CD4-positive, alpha-beta memory T cell (primary cell): ENCODE measurements at regions not wholly inside any gene's neighbourhood (a gene's known extent, or its start where the extent isn't known, plus 50 kb on each side); places are given as distances from the start of the nearest gene placed in this dataset.
"Not testable (repeated sequence)": the region's sequence is repeated elsewhere in the genome, so short reads cannot be mapped to it uniquely, and the experiment has no call there.

ENCODE experiments used
- CTCF ChIA-PET: fragments of 350-600 bp; sonication (Branson Sonifier 250); formaldehyde crosslinking; loops from one replicate; lab custom pipeline; 2021; ENCODE audit warnings: inconsistent platforms; ENCODE audit not compliant: partially characterized antibody; lab: Charles Lee
- POLR2A ChIA-PET: fragments of 350-600 bp; sonication (Branson Sonifier 250); formaldehyde crosslinking; loops from one replicate; lab custom pipeline; 2021; ENCODE audit not compliant: partially characterized antibody; lab: Charles Lee
- DNase-seq, 5 donors: peaks; one replicate each; pipeline versions ENCODE4 v3.0.0 to v3.0.0-alpha.2; 2020 to 2022; ENCODE audit warnings: mixed read lengths in 1 of 5
- H3K27ac ChIP-seq: one replicate; pipeline ENCODE4 v1.7.0; 2013; ENCODE audit warnings: low read depth, low read length
- H3K27me3 ChIP-seq: 2 replicates; pipeline ENCODE4 v1.7.0; 2013; ENCODE audit warnings: mild to moderate bottlenecking, low read length, moderate library complexity; ENCODE audit not compliant: insufficient read depth
- H3K36me3 ChIP-seq: 2 replicates; pipeline ENCODE4 v1.7.0; 2013; ENCODE audit warnings: mild to moderate bottlenecking, low read length, moderate library complexity; ENCODE audit not compliant: insufficient read depth
- H3K4me1 ChIP-seq: 2 replicates; pipeline ENCODE4 v1.7.0; 2013; ENCODE audit warnings: mild to moderate bottlenecking, low read length, moderate library complexity; ENCODE audit not compliant: insufficient read depth
- H3K4me3 ChIP-seq, 2 donors: one replicate each; pipeline ENCODE4 v1.7.0; 2013; ENCODE audit warnings: low read length in 2 of 2, mild to moderate bottlenecking in 1 of 2
- H3K9me3 ChIP-seq, 2 donors: one replicate each; pipeline ENCODE4 v1.7.0; 2013; ENCODE audit warnings: low read length in 2 of 2, control low read depth in 1 of 2; ENCODE audit not compliant: control insufficient read depth in 1 of 2
- H3K27ac Mint-ChIP-seq, 7 donors: one replicate each; pipeline ENCODE4 v1.8.0; 2020 to 2021; ENCODE audit warnings: mixed read lengths in 7 of 7, mild to moderate bottlenecking in 6 of 7, inconsistent platforms in 3 of 7, moderate library complexity in 3 of 7
- H3K27me3 Mint-ChIP-seq, 2 donors: one replicate each; pipeline ENCODE4 v1.8.0; 2020 to 2021; ENCODE audit warnings: mixed read lengths in 2 of 2
- H3K36me3 Mint-ChIP-seq, 2 donors: one replicate each; pipeline ENCODE4 v1.8.0; 2020 to 2021; ENCODE audit warnings: mixed read lengths in 2 of 2, inconsistent platforms in 1 of 2, mild to moderate bottlenecking in 1 of 2
- H3K4me1 Mint-ChIP-seq, 4 donors: one replicate each; pipeline ENCODE4 v1.8.0; 2020 to 2021; ENCODE audit warnings: mixed read lengths in 4 of 4, mild to moderate bottlenecking in 1 of 4
- H3K4me3 Mint-ChIP-seq, 8 donors: one replicate each; pipeline ENCODE4 v1.8.0; 2020 to 2021; ENCODE audit warnings: mixed read lengths in 8 of 8, mild to moderate bottlenecking in 7 of 8, moderate library complexity in 6 of 8, inconsistent platforms in 3 of 8
- H3K9me3 Mint-ChIP-seq, 8 donors: one replicate each; pipeline ENCODE4 v1.8.0; 2020 to 2021; ENCODE audit warnings: mixed read lengths in 8 of 8, mild to moderate bottlenecking in 5 of 8, inconsistent platforms in 3 of 8, moderate library complexity in 1 of 8
- intact Hi-C: fragments of 100-400 bp; cut with micrococcal nuclease; formaldehyde crosslinking; loops from one replicate; pipeline ENCODE4 v1.15.1; 2023

GRCh38 chr7:85897967-85898366, 711.1 kb upstream of the SEMA3D start:
- Histone ChIP-seq H3K27ac (no peak overlapping the region), H3K4me1 (no peaks in the 10 kb centered on the region), H3K36me3 (no peaks in the 10 kb centered on the region), H3K4me3 (no peak overlapping the region), H3K27me3 (no peaks in the 10 kb centered on the region), H3K9me3 (no peaks in the 10 kb centered on the region)
- H3K4me1 Mint-ChIP-seq, result no peaks in the 10 kb centered on the region
- no peak overlapping the region for H3K4me3 Mint-ChIP-seq
- CTCF ChIA-PET, result no interaction called here
- no peaks in the 10 kb centered on the region for H3K27me3 Mint-ChIP-seq
- no peak for DNase-seq
- no peak overlapping the region for H3K27ac Mint-ChIP-seq
- H3K9me3 Mint-ChIP-seq, result peaks cover 0 to 7% (median 2%) of the 10 kb centered on the region in 8 donors
- no peaks in the 10 kb centered on the region for H3K36me3 Mint-ChIP-seq
- intact Hi-C loops, result no loop called here
- POLR2A ChIA-PET, result no interaction called here

GRCh38 chr7:85896531-85896930, 709.7 kb upstream of the SEMA3D start:
- Mint-ChIP-seq H3K27me3 (no peaks in the 10 kb centered on the region), H3K4me3 (no peak overlapping the region), H3K36me3 (no peaks in the 10 kb centered on the region), H3K9me3 (peaks cover 0 to 7% (median 2%) of the 10 kb centered on the region in 8 donors), H3K27ac (no peak overlapping the region), H3K4me1 (no peaks in the 10 kb centered on the region)
- Histone ChIP-seq H3K4me3 (no peak overlapping the region), H3K9me3 (no peaks in the 10 kb centered on the region), H3K27me3 (no peaks in the 10 kb centered on the region), H3K36me3 (no peaks in the 10 kb centered on the region), H3K27ac (no peak overlapping the region), H3K4me1 (no peaks in the 10 kb centered on the region)
- ChIA-PET CTCF (no interaction called here), POLR2A (no interaction called here)
- no peak for DNase-seq
- intact Hi-C loops, result no loop called here

GRCh38 chr7:85895835-85896234, 709.0 kb upstream of the SEMA3D start:
- intact Hi-C loops, result no loop called here
- Mint-ChIP-seq H3K27ac (no peak overlapping the region), H3K36me3 (no peaks in the 10 kb centered on the region), H3K4me3 (no peak overlapping the region), H3K4me1 (no peaks in the 10 kb centered on the region), H3K27me3 (no peaks in the 10 kb centered on the region), H3K9me3 (peaks cover 0 to 7% (median 1%) of the 10 kb centered on the region in 8 donors)
- DNase-seq, result no peak
- Histone ChIP-seq H3K27ac (no peak overlapping the region), H3K9me3 (no peaks in the 10 kb centered on the region), H3K4me3 (no peak overlapping the region), H3K4me1 (no peaks in the 10 kb centered on the region), H3K27me3 (no peaks in the 10 kb centered on the region), H3K36me3 (no peaks in the 10 kb centered on the region)
- CTCF ChIA-PET, result no interaction called here
- POLR2A ChIA-PET, result no interaction called here

GRCh38 chr7:85891900-85892299, 705.0 kb upstream of the SEMA3D start:
- DNase-seq, H3K4me3 ChIP-seq, H3K4me1 Mint-ChIP-seq, POLR2A ChIA-PET, H3K27me3 Mint-ChIP-seq, CTCF ChIA-PET, H3K9me3 Mint-ChIP-seq, H3K36me3 Mint-ChIP-seq, intact Hi-C loops, H3K9me3 ChIP-seq, H3K4me1 ChIP-seq, H3K36me3 ChIP-seq, H3K27ac ChIP-seq, H3K27ac Mint-ChIP-seq, H3K27me3 ChIP-seq, H3K4me3 Mint-ChIP-seq: not testable (repeated sequence)

DNA sequence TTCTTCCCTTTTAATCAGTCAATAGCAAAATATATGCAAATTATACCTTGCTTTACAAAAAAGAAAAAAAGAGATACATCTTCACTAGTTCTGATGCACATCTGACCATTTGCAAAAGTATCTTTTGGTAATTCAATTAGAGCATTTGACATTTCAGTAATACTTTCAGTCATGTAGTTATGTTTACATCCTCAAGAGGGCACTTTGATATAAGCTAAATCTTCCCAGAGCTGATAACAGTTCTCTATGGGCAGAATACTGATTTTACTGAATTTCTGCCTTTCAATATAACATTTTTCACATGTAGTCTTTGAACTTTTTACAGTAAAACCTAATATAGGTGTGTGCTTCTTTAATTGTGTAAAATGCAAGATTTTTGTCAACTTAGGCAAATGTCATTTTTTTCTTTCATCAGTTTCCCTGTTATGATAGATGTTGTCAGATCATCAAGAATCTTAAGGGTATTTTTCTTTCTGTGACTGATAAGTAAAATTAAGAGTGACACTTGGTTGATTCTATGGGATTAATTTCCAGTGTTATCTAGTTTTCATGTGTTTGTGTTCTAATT, 703.5 kb upstream of the SEMA3D start:
- no peaks in the 10 kb centered on the region for H3K27me3 Mint-ChIP-seq
- CTCF ChIA-PET, result no interaction called here
- H3K36me3 ChIP-seq, result no peaks in the 10 kb centered on the region
- no peak overlapping the region for H3K27ac Mint-ChIP-seq
- POLR2A ChIA-PET, result no interaction called here
- H3K9me3 ChIP-seq, result no peaks in the 10 kb centered on the region
- H3K36me3 Mint-ChIP-seq, result no peaks in the 10 kb centered on the region
- intact Hi-C loops, result no loop called here
- H3K4me3 Mint-ChIP-seq, result no peak overlapping the region
- H3K4me3 ChIP-seq, result no peak overlapping the region
- no peak overlapping the region for H3K27ac ChIP-seq
- no peaks in the 10 kb centered on the region for H3K4me1 ChIP-seq
- no peaks in the 10 kb centered on the region for H3K4me1 Mint-ChIP-seq
- no peak for DNase-seq
- peaks cover 0 to 5% (median 0%) of the 10 kb centered on the region in 8 donors for H3K9me3 Mint-ChIP-seq
- H3K27me3 ChIP-seq, result no peaks in the 10 kb centered on the region

DNA sequence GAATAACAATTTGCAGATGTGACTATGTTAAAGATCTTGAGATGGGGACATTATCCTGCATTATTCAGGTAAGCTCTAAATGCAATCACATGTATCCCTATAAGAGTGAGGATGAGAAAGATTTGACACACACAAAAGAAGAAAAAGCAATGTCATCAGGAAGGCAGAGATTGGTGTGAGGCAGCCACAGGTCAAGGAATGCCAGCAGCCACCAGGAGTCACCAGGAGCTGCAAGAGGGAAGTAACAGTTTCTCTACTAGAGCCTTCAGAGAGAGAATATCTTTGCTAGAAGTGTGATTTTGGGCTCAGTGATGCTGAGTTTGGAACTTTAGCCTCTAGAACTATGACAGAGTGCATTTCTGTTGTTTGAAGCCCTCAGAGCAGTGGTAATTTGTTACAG, 700.3 kb upstream of the SEMA3D start:
- H3K36me3 ChIP-seq, result no peaks in the 10 kb centered on the region
- no peaks in the 10 kb centered on the region for H3K9me3 ChIP-seq
- intact Hi-C loops, result no loop called here
- Mint-ChIP-seq H3K4me1 (no peaks in the 10 kb centered on the region), H3K27me3 (no peaks in the 10 kb centered on the region), H3K36me3 (no peaks in the 10 kb centered on the region), H3K9me3 (peaks cover 0 to 3% (median 0%) of the 10 kb centered on the region in 8 donors), H3K27ac (no peak overlapping the region), H3K4me3 (no peak overlapping the region)
- no peak overlapping the region for H3K27ac ChIP-seq
- no peaks in the 10 kb centered on the region for H3K4me1 ChIP-seq
- DNase-seq, result no peak
- no peak overlapping the region for H3K4me3 ChIP-seq
- POLR2A ChIA-PET, result no interaction called here
- CTCF ChIA-PET, result no interaction called here
- no peaks in the 10 kb centered on the region for H3K27me3 ChIP-seq

GRCh38 chr7:85882335-85882734, 695.5 kb upstream of the SEMA3D start:
- Mint-ChIP-seq H3K36me3 (no peaks in the 10 kb centered on the region), H3K4me3 (no peak overlapping the region), H3K9me3 (peaks cover 0 to 13% (median 2%) of the 10 kb centered on the region in 8 donors), H3K27ac (no peak overlapping the region), H3K27me3 (no peaks in the 10 kb centered on the region), H3K4me1 (no peaks in the 10 kb centered on the region)
- ChIA-PET CTCF (no interaction called here), POLR2A (no interaction called here)
- no peak overlapping the region for H3K27ac ChIP-seq
- no peaks in the 10 kb centered on the region for H3K36me3 ChIP-seq
- no peaks in the 10 kb centered on the region for H3K9me3 ChIP-seq
- no peak overlapping the region for H3K4me3 ChIP-seq
- intact Hi-C loops, result no loop called here
- no peaks in the 10 kb centered on the region for H3K27me3 ChIP-seq
- no peak for DNase-seq
- H3K4me1 ChIP-seq, result no peaks in the 10 kb centered on the region

- no peak overlapping the region for H3K27ac ChIP-seq
- intact Hi-C loops, result no loop called here
- H3K27me3 ChIP-seq, result no peaks in the 10 kb centered on the region
- H3K4me1 ChIP-seq, result no peaks in the 10 kb centered on the region
- H3K36me3 ChIP-seq, result no peaks in the 10 kb centered on the region
- Mint-ChIP-seq H3K9me3 (peaks cover 0 to 18% (median 12%) of the 10 kb centered on the region in 8 donors), H3K4me1 (no peaks in the 10 kb centered on the region), H3K36me3 (no peaks in the 10 kb centered on the region), H3K27ac (no peak overlapping the region), H3K27me3 (no peaks in the 10 kb centered on the region), H3K4me3 (no peak overlapping the region)
- no peak for DNase-seq
- H3K9me3 ChIP-seq, result peaks cover 0 to 4% of the 10 kb centered on the region in 2 donors
- POLR2A ChIA-PET, result no interaction called here
- CTCF ChIA-PET, result interaction anchor here (1.2 kb wide), 1 partner anchor 10 kb away, joined by 4 read pairs; no protein-coding TSS in a partner anchor
- no peak overlapping the region for H3K4me3 ChIP-seq
These were observed 688.5 kb upstream of the SEMA3D start for GRCh38 chr7:85875398-85875797.
